ENCODE measurements at regions not wholly inside any gene's neighbourhood (a gene's known extent, or its start where the extent isn't known, plus 50 kb on each side); places are given as distances from the start of the nearest gene placed in this dataset.

GRCh38 chr5:13529300-13529699 is 415.2 kb downstream of the DNAH5 start:
- no peaks in the 10 kb centered on the region for H3K36me3 ChIP-seq (ENCODE audit: control insufficient read depth in 2 of 2, insufficient read depth in 2 of 2, low read length in 2 of 2)
- H3K9me3 ChIP-seq (ENCODE audit: control insufficient read depth in 2 of 2, low read length in 2 of 2), result no peaks in the 10 kb centered on the region
- no peak overlapping the region for H3K9ac ChIP-seq (ENCODE audit: low read depth in 1 of 2, low read length in 2 of 2)
- no peaks in the 10 kb centered on the region for H3K4me1 ChIP-seq (ENCODE audit: control insufficient read depth in 2 of 2, insufficient read depth in 2 of 2, low read length in 2 of 2)
- no peaks in the 10 kb centered on the region for H3K27me3 ChIP-seq (ENCODE audit: control insufficient read depth in 2 of 2, insufficient read depth in 2 of 2, low read length in 2 of 2)
- no peak overlapping the region for H3K27ac ChIP-seq (ENCODE audit: low read depth in 2 of 2, low read length in 2 of 2)
- no peak overlapping the region for H3K4me3 ChIP-seq (ENCODE audit: low read length in 2 of 2)

GRCh38 chr5:13524936-13525335 is 419.6 kb downstream of the DNAH5 start:
- Histone ChIP-seq H3K4me3 (ENCODE audit: low read length in 2 of 2) (no peak overlapping the region), H3K27me3 (ENCODE audit: control insufficient read depth in 2 of 2, insufficient read depth in 2 of 2, low read length in 2 of 2) (no peaks in the 10 kb centered on the region), H3K9me3 (ENCODE audit: control insufficient read depth in 2 of 2, low read length in 2 of 2) (no peaks in the 10 kb centered on the region), H3K9ac (ENCODE audit: low read depth in 1 of 2, low read length in 2 of 2) (no peak overlapping the region), H3K36me3 (ENCODE audit: control insufficient read depth in 2 of 2, insufficient read depth in 2 of 2, low read length in 2 of 2) (no peaks in the 10 kb centered on the region), H3K4me1 (ENCODE audit: control insufficient read depth in 2 of 2, insufficient read depth in 2 of 2, low read length in 2 of 2) (no peaks in the 10 kb centered on the region), H3K27ac (ENCODE audit: low read depth in 2 of 2, low read length in 2 of 2) (no peak overlapping the region)

- H3K27ac ChIP-seq (ENCODE audit: low read depth in 2 of 2, low read length in 2 of 2), result no peak overlapping the region
- no peak overlapping the region for H3K4me3 ChIP-seq (ENCODE audit: low read length in 2 of 2)
Observed at GRCh38 chr5:13519131-13519530, 425.4 kb downstream of the DNAH5 start.

GRCh38 chr5:13516195-13516594 is 428.3 kb downstream of the DNAH5 start:
- no peaks in the 10 kb centered on the region for H3K27me3 ChIP-seq (ENCODE audit: control insufficient read depth in 2 of 2, insufficient read depth in 2 of 2, low read length in 2 of 2)
- H3K36me3 ChIP-seq (ENCODE audit: control insufficient read depth in 2 of 2, insufficient read depth in 2 of 2, low read length in 2 of 2), result no peaks in the 10 kb centered on the region
- no peaks in the 10 kb centered on the region for H3K9me3 ChIP-seq (ENCODE audit: control insufficient read depth in 2 of 2, low read length in 2 of 2)
- H3K27ac ChIP-seq (ENCODE audit: low read depth in 2 of 2, low read length in 2 of 2), result no peak overlapping the region
- H3K4me3 ChIP-seq (ENCODE audit: low read length in 2 of 2), result no peak overlapping the region
- no peaks in the 10 kb centered on the region for H3K4me1 ChIP-seq (ENCODE audit: control insufficient read depth in 2 of 2, insufficient read depth in 2 of 2, low read length in 2 of 2)
- H3K9ac ChIP-seq (ENCODE audit: low read depth in 1 of 2, low read length in 2 of 2), result no peak overlapping the region

More at GRCh38 chr5:13519131-13519530, 425.4 kb downstream of the DNAH5 start:
- Histone ChIP-seq H3K9me3 (ENCODE audit: control insufficient read depth in 2 of 2, low read length in 2 of 2) (no peaks in the 10 kb centered on the region), H3K9ac (ENCODE audit: low read depth in 1 of 2, low read length in 2 of 2) (no peak overlapping the region), H3K4me1 (ENCODE audit: control insufficient read depth in 2 of 2, insufficient read depth in 2 of 2, low read length in 2 of 2) (no peaks in the 10 kb centered on the region), H3K36me3 (ENCODE audit: control insufficient read depth in 2 of 2, insufficient read depth in 2 of 2, low read length in 2 of 2) (no peaks in the 10 kb centered on the region), H3K27me3 (ENCODE audit: control insufficient read depth in 2 of 2, insufficient read depth in 2 of 2, low read length in 2 of 2) (no peaks in the 10 kb centered on the region)

GRCh38 chr5:13511442-13511841 is 433.0 kb downstream of the DNAH5 start:
- Histone ChIP-seq H3K36me3 (ENCODE audit: control insufficient read depth in 2 of 2, insufficient read depth in 2 of 2, low read length in 2 of 2) (no peaks in the 10 kb centered on the region), H3K4me3 (ENCODE audit: low read length in 2 of 2) (no peak overlapping the region), H3K27me3 (ENCODE audit: control insufficient read depth in 2 of 2, insufficient read depth in 2 of 2, low read length in 2 of 2) (no peaks in the 10 kb centered on the region), H3K9ac (ENCODE audit: low read depth in 1 of 2, low read length in 2 of 2) (no peak overlapping the region), H3K9me3 (ENCODE audit: control insufficient read depth in 2 of 2, low read length in 2 of 2) (no peaks in the 10 kb centered on the region), H3K4me1 (ENCODE audit: control insufficient read depth in 2 of 2, insufficient read depth in 2 of 2, low read length in 2 of 2) (no peaks in the 10 kb centered on the region), H3K27ac (ENCODE audit: low read depth in 2 of 2, low read length in 2 of 2) (no peak overlapping the region)

- no peaks in the 10 kb centered on the region for H3K36me3 ChIP-seq (ENCODE audit: control insufficient read depth in 2 of 2, insufficient read depth in 2 of 2, low read length in 2 of 2)
- H3K4me3 ChIP-seq (ENCODE audit: low read length in 2 of 2), result no peak overlapping the region
- no peaks in the 10 kb centered on the region for H3K27me3 ChIP-seq (ENCODE audit: control insufficient read depth in 2 of 2, insufficient read depth in 2 of 2, low read length in 2 of 2)
- no peak overlapping the region for H3K27ac ChIP-seq (ENCODE audit: low read depth in 2 of 2, low read length in 2 of 2)
- H3K9ac ChIP-seq (ENCODE audit: low read depth in 1 of 2, low read length in 2 of 2), result no peak overlapping the region
- H3K4me1 ChIP-seq (ENCODE audit: control insufficient read depth in 2 of 2, insufficient read depth in 2 of 2, low read length in 2 of 2), result no peaks in the 10 kb centered on the region
- H3K9me3 ChIP-seq (ENCODE audit: control insufficient read depth in 2 of 2, low read length in 2 of 2), result no peaks in the 10 kb centered on the region
Observed at GRCh38 chr5:13510616-13511015, 433.9 kb downstream of the DNAH5 start.

GRCh38 chr5:13508559-13508958 is 435.9 kb downstream of the DNAH5 start:
- no peaks in the 10 kb centered on the region for H3K4me1 ChIP-seq (ENCODE audit: control insufficient read depth in 2 of 2, insufficient read depth in 2 of 2, low read length in 2 of 2)
- H3K36me3 ChIP-seq (ENCODE audit: control insufficient read depth in 2 of 2, insufficient read depth in 2 of 2, low read length in 2 of 2), result no peaks in the 10 kb centered on the region
- H3K9me3 ChIP-seq (ENCODE audit: control insufficient read depth in 2 of 2, low read length in 2 of 2), result no peaks in the 10 kb centered on the region
- H3K27me3 ChIP-seq (ENCODE audit: control insufficient read depth in 2 of 2, insufficient read depth in 2 of 2, low read length in 2 of 2), result no peaks in the 10 kb centered on the region
- H3K4me3 ChIP-seq (ENCODE audit: low read length in 2 of 2), result no peak overlapping the region
- H3K27ac ChIP-seq (ENCODE audit: low read depth in 2 of 2, low read length in 2 of 2), result no peak overlapping the region
- H3K9ac ChIP-seq (ENCODE audit: low read depth in 1 of 2, low read length in 2 of 2), result no peak overlapping the region

GRCh38 chr5:13505326-13505725 is 439.2 kb downstream of the DNAH5 start:
- no peaks in the 10 kb centered on the region for H3K36me3 ChIP-seq (ENCODE audit: control insufficient read depth in 2 of 2, insufficient read depth in 2 of 2, low read length in 2 of 2)
- no peaks in the 10 kb centered on the region for H3K4me1 ChIP-seq (ENCODE audit: control insufficient read depth in 2 of 2, insufficient read depth in 2 of 2, low read length in 2 of 2)
- H3K4me3 ChIP-seq (ENCODE audit: low read length in 2 of 2), result no peak overlapping the region
- H3K9ac ChIP-seq (ENCODE audit: low read depth in 1 of 2, low read length in 2 of 2), result no peak overlapping the region
- H3K27ac ChIP-seq (ENCODE audit: low read depth in 2 of 2, low read length in 2 of 2), result no peak overlapping the region
- H3K27me3 ChIP-seq (ENCODE audit: control insufficient read depth in 2 of 2, insufficient read depth in 2 of 2, low read length in 2 of 2), result no peaks in the 10 kb centered on the region
- no peaks in the 10 kb centered on the region for H3K9me3 ChIP-seq (ENCODE audit: control insufficient read depth in 2 of 2, low read length in 2 of 2)

- H3K4me1 ChIP-seq (ENCODE audit: control insufficient read depth in 2 of 2, insufficient read depth in 2 of 2, low read length in 2 of 2), result peaks cover 0 to 3% of the 10 kb centered on the region in 2 donors
- no peak overlapping the region for H3K27ac ChIP-seq (ENCODE audit: low read depth in 2 of 2, low read length in 2 of 2)
- peaks cover 0 to 2% of the 10 kb centered on the region in 2 donors for H3K9me3 ChIP-seq (ENCODE audit: control insufficient read depth in 2 of 2, low read length in 2 of 2)
Observed at GRCh38 chr5:13503017-13503416, 441.5 kb downstream of the DNAH5 start.

GRCh38 chr5:13501176-13501575 is 443.3 kb downstream of the DNAH5 start:
- Histone ChIP-seq H3K4me1 (ENCODE audit: control insufficient read depth in 2 of 2, insufficient read depth in 2 of 2, low read length in 2 of 2) (peaks cover 0 to 3% of the 10 kb centered on the region in 2 donors), H3K4me3 (ENCODE audit: low read length in 2 of 2) (no peak overlapping the region), H3K27me3 (ENCODE audit: control insufficient read depth in 2 of 2, insufficient read depth in 2 of 2, low read length in 2 of 2) (no peaks in the 10 kb centered on the region), H3K9me3 (ENCODE audit: control insufficient read depth in 2 of 2, low read length in 2 of 2) (peaks cover 0 to 2% of the 10 kb centered on the region in 2 donors), H3K27ac (ENCODE audit: low read depth in 2 of 2, low read length in 2 of 2) (no peak overlapping the region), H3K9ac (ENCODE audit: low read depth in 1 of 2, low read length in 2 of 2) (no peak overlapping the region), H3K36me3 (ENCODE audit: control insufficient read depth in 2 of 2, insufficient read depth in 2 of 2, low read length in 2 of 2) (no peaks in the 10 kb centered on the region)

More at GRCh38 chr5:13503017-13503416, 441.5 kb downstream of the DNAH5 start:
- Histone ChIP-seq H3K4me3 (ENCODE audit: low read length in 2 of 2) (no peak overlapping the region), H3K9ac (ENCODE audit: low read depth in 1 of 2, low read length in 2 of 2) (no peak overlapping the region), H3K36me3 (ENCODE audit: control insufficient read depth in 2 of 2, insufficient read depth in 2 of 2, low read length in 2 of 2) (no peaks in the 10 kb centered on the region), H3K27me3 (ENCODE audit: control insufficient read depth in 2 of 2, insufficient read depth in 2 of 2, low read length in 2 of 2) (no peaks in the 10 kb centered on the region)

GRCh38 chr5:13498279-13498678 is 446.2 kb downstream of the DNAH5 start:
- no peak overlapping the region for H3K4me3 ChIP-seq (ENCODE audit: low read length in 2 of 2)
- no peaks in the 10 kb centered on the region for H3K27me3 ChIP-seq (ENCODE audit: control insufficient read depth in 2 of 2, insufficient read depth in 2 of 2, low read length in 2 of 2)
- no peak overlapping the region for H3K27ac ChIP-seq (ENCODE audit: low read depth in 2 of 2, low read length in 2 of 2)
- H3K36me3 ChIP-seq (ENCODE audit: control insufficient read depth in 2 of 2, insufficient read depth in 2 of 2, low read length in 2 of 2), result no peaks in the 10 kb centered on the region
- H3K9me3 ChIP-seq (ENCODE audit: control insufficient read depth in 2 of 2, low read length in 2 of 2), result peaks cover 0 to 8% of the 10 kb centered on the region in 2 donors
- no peak overlapping the region for H3K9ac ChIP-seq (ENCODE audit: low read depth in 1 of 2, low read length in 2 of 2)
- peaks cover 0 to 3% of the 10 kb centered on the region in 2 donors for H3K4me1 ChIP-seq (ENCODE audit: control insufficient read depth in 2 of 2, insufficient read depth in 2 of 2, low read length in 2 of 2)

All from mucosa of rectum (tissue), 2 donors.